HG02623 (cell line): ENCODE measurements at regions not wholly inside any gene's neighbourhood (a gene's known extent, or its start where the extent isn't known, plus 50 kb on each side); places are given as distances from the start of the nearest gene placed in this dataset.
"Not testable (repeated sequence)": the region's sequence is repeated elsewhere in the genome, so short reads cannot be mapped to it uniquely, and the experiment has no call there.

ENCODE experiments used
- ATAC-seq: cut with Tn5 transposase; IDR thresholded peaks from one replicate; pipeline ENCODE4 v1.9.1; 2021; ENCODE audit warnings: moderate library complexity; ENCODE audit not compliant: unreplicated experiment

DNA sequence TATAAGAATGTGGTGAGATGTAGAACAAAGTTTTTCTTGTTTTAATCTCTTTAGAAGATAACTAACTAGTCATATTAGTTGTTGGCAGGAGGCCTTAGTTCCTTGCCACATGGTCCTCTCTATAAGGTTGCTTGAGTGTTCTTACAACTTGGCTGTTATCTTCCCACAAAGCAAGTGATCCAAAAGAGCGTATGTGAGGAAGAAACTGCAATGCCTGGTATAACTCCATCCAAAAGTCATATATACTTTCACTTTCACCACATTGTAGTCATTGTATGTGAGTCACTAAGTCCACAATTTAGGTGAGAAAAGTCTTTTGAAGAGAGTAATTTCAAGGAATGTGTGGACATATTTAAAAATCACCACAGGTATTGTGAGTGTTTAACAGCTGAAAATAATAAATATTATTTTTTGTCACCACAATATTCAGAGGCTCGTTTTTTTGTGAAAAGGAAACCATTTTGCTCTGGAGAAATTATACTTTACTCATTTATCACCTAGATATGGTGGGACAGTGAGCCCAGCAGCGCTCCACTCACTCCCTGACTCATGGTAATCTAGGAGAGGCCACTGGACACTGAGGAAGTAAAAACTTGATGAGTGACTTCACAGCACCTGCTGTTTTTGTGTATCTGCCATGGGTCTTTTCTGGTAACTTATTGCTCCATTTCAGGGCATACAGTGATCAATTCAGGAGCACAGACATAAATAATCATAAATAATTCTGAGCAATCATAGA lies 369.4 kb upstream of the NDST3 start:
- ATAC-seq: no peak

DNA sequence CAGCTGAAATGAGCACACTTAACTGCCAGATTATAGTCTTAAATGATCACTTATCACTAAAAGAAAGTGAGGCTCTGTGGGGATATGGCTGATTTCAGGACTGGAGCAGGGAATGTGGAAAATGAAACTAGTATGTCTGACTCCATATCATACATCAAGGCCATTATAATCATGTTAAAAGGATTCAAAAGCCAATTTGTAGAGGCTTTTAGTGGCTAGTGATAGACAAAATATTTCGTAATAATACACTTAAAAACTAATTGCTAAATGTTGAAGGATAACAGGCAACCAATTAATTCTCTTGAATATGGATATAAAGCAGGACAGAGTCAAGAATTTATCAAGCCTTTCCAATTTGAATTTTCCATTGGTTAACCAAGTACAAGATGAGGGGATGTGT lies 358.1 kb upstream of the NDST3 start:
- ATAC-seq: no peak

DNA sequence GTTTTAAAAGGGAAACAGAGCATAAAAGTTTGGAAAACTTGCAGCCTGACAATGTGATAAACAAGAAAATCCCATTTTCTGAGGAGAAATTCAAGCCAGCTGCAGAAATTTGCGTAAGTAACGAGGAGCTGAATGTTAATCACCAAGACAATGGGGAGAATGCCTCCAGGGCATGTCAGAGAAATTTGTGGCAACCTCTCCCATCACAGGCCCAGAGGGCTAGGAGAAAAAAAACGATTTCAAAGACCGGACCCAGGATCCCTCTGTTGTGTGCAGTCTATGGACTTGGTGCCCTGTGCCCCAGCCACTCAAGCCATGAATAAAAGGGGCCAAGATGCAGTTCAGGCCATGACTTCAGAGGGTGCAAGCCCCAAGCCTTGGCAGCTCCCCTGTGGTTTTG lies 355.4 kb upstream of the NDST3 start:
- ATAC-seq: no peak

DNA sequence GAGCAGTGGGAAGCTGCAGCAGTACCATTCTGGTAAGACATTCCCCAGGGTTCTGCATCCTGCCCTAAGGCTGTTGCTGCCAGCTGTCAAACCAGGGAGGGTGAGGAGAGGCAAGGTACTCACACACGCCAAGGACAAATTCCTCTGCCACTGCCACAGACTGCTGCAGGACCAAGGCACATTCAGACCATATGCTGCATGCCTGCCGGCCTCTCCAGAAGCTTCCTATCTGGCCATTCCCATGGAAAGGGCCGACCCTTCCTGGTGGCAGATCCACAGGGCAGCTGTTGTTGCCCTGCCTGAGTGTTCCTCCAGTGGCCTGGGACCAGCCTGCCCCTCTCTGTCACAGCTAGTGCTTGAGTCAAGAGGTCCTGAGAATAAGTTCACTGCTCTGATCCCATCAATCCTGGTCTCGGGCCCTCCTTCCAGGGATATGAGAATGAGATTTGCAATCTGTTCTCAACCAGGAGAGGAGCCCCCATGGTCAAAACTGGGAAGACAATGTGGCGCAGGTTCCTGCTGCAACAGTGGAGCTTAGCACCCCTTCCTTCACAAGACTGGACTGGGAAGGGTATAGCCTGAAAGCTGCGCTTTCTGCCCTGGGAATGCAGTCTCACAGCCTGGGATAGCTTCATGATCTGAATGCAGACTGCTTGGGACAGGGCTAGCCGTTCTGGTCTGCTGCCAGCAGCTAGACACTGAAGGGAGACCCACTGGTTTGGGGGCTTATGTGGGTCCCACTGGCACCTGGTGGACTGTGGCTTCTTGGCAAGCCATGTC lies 342.5 kb upstream of the NDST3 start:
- no peak for ATAC-seq

DNA sequence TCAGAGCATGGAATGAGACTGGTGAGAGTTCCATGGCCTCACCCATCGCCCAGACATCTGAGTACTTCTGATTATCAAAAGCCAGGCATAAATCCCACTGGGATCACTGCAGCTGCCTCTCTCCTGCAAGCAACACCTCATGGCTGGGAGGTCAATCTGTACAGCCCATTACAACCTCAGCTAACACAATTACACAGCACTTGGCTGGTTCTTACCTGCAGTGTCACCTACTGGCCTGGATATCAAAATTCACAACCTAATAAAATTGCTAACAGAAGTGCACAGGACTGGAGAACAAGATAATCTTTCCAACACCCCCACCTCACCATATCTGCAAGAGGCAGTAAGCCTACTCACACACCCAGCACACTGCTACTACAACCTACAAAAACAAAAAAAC lies 341.7 kb upstream of the NDST3 start:
- ATAC-seq: no peak

DNA sequence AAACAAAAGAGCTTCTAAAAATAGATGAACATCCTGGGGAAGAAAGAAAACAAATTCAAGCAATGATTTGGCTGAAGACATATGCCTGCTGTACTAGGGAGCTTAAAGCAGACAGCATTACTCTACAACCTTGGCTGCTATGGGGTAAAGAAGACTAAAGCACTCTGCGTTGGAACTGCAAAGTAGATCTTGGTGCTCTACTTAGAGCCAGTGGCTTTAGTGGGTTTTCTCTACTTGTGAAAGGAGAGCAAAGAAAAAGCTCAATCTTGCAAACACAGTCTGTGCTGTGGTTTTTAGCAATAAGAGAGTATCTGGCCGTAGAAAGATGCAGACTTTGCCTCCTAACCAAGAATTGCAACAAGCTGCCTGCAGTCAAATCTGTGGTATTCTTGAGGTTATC lies 334.7 kb upstream of the NDST3 start:
- ATAC-seq: no peak

DNA sequence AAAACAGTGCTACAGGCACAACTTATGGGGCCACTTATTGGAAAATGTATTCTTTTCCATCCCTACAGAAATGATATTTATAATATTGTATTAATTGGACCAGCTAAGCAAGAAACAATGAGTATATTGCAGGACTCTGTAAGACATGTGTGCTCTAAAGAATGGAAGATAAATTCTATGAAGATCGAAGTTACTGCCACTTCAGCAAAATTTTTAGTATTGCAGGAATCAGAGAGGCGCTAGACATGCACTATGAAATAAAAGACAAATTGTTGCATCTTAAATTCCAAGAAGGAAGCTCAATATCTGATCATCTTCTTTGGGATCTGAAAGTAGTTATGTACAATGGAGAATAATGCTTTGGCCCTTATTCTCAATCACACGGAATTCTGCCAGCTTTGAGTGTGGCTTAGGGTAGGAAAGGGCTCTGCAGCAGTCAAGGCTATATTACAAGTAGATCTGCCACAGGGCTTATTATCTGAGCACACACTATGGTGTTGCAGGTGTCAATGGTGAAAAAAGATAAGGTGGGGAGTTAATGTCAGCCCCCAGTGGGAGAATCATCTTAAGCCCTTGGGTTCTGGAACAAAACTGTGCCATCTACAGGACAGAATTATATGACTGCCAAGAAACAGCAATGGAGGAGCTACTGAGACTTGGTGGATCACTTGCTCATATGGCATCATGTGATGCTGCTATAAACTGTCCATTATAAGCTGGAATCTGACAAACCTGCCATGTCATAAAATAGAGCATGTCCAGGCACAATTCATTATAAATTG lies 334.0 kb upstream of the NDST3 start:
- ATAC-seq: peak; percentile 73

- no peak for ATAC-seq
Measured at GRCh38 chr4:117702353-117702752, 331.9 kb upstream of the NDST3 start.

DNA sequence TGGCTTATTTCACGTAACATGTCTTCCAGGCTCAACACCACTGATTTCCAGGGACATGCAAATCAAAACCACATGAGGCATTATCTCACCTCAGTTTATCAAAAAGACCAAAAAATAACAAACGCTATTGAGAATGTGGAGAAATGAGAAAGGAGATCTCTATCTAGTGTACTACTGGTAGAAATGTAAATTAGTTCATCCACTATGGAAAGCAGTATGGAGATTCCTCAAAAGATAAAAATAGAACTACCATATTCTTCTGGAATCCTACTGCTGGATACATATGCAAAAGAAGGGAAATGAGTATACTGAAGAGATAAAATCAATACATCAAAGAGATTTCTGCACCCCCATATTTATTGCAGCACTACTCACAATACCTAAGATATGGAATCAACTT lies 329.6 kb upstream of the NDST3 start:
- no peak for ATAC-seq

GRCh38 chr4:117740736-117741135 lies 293.6 kb upstream of the NDST3 start:
- ATAC-seq: no peak

DNA sequence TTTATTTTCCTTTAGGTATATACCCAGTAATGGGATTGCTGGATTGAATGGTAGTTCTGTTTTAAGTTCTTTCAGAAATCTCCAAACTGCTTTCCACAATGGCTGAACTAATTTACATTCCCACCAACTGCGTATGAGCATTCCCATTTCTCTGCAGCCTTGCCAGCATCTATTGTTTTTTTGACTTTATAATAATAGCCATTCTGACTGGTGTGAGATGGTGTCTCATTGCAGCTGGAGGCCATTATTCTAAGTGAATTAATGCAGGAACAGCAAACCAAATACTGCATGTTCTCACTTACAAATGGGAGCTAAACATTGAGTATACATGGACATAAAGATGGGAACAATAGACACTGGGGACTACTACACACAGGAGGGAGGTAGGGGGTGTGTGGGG lies 288.9 kb upstream of the NDST3 start:
- not testable (repeated sequence) for ATAC-seq

DNA sequence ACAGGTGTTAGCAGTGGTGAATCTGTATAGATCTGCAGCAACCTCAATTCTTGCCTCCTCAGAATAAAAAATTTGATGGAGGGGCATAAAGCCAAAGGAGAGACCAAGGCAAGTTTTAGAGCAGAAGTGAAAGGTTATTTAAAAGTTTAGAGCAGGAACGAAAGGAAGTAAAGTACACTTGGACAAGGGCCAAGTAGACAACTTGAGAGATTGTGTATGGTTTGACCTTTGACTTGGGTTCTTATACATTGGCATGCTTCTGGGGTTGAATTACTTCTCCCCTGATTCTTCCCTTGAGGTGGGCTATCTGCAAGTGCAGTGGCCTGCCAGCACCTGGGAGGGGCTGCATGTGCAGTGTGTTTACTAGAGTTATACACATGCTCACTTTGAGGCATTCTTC lies 278.8 kb upstream of the NDST3 start:
- no peak for ATAC-seq

GRCh38 chr4:117768610-117769009 lies 265.7 kb upstream of the NDST3 start:
- no peak for ATAC-seq

GRCh38 chr4:117770269-117771102 lies 263.8 kb upstream of the NDST3 start:
- no peak for ATAC-seq

GRCh38 chr4:117771647-117772337 lies 262.5 kb upstream of the NDST3 start:
- no peak for ATAC-seq

DNA sequence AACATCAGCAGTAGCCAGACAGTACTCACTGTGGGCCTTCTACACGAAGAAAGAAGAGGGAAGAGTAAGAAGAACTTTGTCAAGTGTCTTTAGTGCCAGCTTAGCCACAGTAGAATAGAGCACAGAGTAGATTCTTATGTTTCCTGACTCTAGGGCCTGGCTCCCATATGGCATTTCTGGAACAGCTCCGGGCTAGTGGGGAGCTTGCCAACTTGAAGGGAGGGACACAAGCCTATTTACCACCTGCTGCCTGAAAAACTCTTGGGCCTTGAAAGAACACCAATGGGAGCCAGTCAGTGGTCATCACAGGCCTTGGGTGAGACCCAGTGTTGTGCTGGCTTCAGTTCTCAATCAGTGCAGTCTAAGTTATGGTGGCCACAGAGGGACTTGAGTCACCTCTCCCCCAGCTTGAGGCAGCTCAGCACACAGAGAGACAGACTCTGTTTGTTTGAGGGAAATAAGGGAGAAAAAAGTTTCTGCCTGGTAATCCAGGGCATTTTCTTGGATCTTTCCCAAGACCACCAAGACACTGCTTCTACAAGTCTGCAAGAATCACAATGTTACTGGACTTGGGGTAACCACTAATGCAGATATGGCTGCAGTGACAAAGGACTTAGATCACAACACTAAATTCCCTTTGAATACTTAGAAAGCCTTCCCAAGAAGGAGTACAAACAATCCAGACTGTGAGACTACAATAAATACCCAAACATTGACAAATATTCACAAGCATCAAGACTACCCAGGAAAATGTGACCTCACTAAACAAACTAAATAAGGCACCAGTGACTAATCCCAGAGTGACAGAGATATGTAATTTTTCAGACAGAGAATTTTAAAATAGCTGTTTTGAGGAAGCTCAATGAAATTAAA lies 261.0 kb upstream of the NDST3 start:
- ATAC-seq: no peak

- no peak for ATAC-seq
Measured at GRCh38 chr4:117777721-117778120, 256.6 kb upstream of the NDST3 start.

GRCh38 chr4:117783716-117784115 lies 250.6 kb upstream of the NDST3 start:
- ATAC-seq: no peak

DNA sequence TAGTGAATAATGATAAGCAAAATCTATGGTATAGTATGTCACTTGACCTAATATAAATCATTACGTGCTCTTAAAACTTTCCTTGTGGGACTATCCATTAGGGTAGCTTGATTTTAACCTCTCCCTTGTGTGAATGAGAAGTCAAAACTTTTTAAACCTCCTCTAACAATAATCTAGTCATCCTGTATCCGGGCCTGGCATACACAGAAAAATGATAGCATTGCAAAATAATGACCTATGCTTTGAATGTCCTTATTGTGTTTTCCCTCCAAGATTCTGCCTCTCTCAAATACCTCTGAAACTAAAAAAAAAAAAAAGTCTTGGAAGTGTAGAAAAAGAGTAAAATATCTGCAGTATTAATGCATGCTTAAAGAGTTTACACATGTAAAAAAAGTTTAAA lies 250.0 kb upstream of the NDST3 start:
- ATAC-seq: no peak
